NCI-H2081 treated with DMSO at 0.1 percent for 48 hours (cell line): ENCODE measurements at regions not wholly inside any gene's neighbourhood (a gene's known extent, or its start where the extent isn't known, plus 50 kb on each side); places are given as distances from the start of the nearest gene placed in this dataset.
"Not testable (repeated sequence)": the region's sequence is repeated elsewhere in the genome, so short reads cannot be mapped to it uniquely, and the experiment has no call there.

ENCODE experiments used
- DNase-seq: peaks from one replicate; lab custom pipeline; 2025; lab: John Stamatoyannopoulos, UW

GRCh38 chr12:31820832-31821231, 92.0 kb upstream of the AMN1 start:
- no peak for DNase-seq

DNA sequence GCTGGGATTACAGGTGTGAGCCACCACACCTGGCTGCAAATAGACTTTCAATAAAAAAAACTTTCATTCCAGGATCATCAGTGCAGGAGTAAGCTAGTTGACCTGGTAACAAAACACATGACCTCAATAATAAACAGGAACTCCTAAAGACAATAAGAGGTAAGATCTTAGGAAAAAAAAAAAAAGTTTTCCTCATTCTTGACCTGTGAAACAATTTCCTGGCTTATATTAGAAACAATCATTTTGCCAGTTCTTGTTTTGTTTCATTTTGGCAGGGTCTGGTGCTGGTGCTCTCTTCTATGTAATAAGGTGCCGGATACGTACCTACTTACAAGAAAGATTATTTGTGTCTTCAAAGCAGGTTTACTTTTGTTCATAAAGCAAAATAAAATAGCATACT, 90.6 kb upstream of the AMN1 start:
- DNase-seq = no peak

- no peak for DNase-seq
Measured at GRCh38 chr12:31818623-31819268, 89.9 kb upstream of the AMN1 start.

GRCh38 chr12:31817120-31817519, 88.3 kb upstream of the AMN1 start:
- no peak for DNase-seq

GRCh38 chr12:31815096-31815495, 86.3 kb upstream of the AMN1 start:
- DNase-seq = no peak

DNA sequence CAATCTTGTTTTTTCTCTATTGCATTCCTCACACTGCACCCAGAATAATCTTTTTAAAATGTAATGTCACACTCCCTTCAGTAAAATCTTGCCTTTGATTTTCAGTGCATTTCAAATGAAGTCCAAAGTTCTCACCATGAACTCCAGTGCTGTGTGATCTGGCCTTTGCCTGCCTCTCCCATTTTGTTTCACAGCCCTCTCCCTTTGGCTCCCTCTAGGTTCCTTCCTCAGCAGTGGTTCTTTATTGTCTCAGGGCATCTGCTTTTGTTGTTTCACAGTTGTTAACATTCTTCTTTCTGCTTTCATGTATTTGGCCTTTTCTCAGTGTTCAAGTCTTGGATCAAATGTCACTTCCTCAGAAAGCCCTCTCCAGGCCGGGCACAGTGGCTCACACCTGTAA, 84.5 kb upstream of the AMN1 start:
- DNase-seq = no peak

DNA sequence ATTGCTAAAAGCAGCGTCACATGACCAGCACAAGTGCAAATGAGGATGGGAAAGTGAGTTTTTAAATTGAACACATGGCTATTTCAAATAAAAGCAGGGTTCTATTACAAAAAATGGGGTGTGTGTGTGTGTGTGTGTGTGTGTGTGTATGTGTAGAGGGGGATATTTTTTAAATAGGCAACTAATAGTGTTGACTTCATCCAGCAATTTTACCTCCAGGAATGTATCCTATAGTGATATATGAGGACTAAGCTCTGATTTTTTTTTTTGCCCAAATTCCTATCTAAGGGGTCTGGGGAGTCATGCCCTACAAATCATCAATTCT, 78.9 kb upstream of the AMN1 start:
- no peak for DNase-seq

DNA sequence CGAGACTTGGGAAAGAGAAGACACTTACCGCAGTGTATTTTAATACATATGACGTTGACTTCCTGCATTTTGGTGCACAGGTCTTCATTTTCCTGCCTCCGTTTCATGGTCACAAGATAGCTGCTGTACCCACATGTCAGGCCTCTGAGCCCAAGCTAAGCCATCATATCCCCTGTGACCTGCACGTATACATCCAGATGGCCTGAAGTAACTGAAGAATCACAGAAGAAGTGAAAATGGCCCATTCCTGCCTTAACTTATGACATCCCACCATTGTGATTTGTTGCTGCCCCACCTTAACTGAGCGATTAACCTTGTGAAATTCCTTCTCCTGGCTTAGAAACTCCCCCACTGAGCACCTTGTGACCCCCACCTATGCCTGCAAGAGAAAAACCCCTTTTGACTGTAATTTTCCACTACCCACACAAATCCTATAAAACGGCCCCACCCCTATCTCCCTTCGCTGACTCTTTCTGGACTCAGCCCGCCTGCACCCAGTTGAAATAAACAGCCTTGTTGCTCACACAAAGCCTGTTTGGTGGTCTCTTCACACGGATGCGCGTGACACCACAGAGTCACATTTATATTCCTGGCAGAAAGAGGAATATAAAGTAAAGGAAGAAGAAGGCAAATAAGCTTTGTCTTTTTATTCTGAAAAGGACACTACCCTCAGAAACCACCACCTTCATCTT, 78.4 kb upstream of the AMN1 start:
- not testable (repeated sequence) for DNase-seq

DNA sequence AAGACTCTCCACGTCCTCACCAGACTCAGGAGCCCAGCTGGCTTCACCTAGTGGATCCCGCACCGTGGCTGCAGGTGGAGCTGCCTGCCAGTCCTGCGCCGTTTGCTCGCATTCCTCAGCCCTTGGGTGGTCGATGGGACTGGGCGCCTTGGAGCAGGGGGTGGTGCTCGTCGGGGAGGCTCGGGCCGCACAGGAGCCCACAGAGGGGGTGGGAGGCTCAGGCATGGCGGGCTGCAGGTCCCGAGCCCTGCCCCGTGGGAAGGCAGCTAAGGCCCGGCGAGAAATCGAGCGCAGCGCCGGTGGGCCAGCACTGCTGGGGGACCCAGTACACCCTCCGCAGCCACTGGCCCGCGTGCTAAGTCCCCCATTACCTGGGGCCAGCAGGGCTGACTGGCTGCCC, 76.9 kb upstream of the AMN1 start:
- DNase-seq = not testable (repeated sequence)

- DNase-seq = not testable (repeated sequence)
Measured at GRCh38 chr12:31804707-31805106, 75.9 kb upstream of the AMN1 start.

GRCh38 chr12:31804185-31804504, 75.3 kb upstream of the AMN1 start:
- DNase-seq = no peak

DNA sequence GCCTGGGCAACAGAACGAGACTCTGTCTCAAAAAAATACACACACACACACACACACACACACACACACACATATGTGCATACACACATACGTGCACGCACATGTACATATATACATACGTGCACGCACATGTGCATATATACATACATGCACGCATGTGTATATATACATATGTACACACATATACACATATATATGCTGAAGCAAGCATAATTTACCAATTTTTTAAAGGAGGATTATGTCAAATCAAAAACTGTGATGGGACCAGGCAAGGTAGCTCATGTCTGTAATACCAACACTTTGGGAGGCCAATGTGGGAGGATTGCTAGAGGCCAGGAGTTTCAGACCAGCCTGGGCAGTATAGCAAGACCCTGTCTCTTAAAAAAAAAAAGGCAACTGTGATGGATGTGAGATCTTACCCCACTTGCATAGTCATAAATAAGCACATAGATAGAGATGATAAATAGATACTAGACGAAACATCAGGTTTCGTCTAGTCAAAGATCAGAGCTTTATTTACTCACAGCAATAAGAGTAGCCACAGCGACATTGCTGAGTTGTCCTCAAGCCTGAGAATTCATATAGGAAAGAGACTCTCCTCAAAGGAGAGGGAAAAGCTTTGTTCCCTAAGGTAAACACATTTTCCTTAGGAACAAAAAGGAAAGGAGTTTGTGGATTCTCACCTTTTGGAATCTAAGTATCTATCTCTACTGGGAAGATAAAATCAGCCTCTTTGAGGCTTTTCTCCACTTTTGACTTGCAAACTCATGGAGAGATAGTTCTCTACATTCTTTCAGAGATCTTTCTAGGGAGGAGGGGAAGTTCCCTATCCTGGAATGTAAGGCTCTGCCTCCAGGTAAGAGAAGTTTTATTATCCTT, 74.7 kb upstream of the AMN1 start:
- no peak for DNase-seq

DNA sequence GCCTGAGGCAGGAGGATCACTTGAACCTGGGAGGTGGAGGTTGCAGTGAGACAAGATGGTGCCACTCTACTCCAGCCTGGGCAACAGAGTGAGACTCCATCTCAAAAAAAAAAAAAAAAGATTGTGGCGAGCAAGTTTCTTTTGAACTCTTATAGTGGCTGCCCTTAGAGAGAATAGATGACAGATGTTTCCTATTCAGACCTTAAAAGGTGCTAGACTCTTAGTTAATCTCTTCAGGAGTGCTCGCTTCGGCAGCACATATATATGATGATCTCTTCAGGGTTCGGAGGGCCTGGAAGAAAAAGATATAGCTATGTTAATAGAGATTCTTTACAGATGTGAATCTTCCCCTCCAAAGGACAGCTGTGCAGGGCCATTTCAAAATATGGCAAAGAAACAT, 73.1 kb upstream of the AMN1 start:
- no peak for DNase-seq

GRCh38 chr12:31797230-31797872, 68.5 kb upstream of the AMN1 start:
- no peak for DNase-seq

GRCh38 chr12:31796270-31796951, 67.6 kb upstream of the AMN1 start:
- DNase-seq = no peak

DNA sequence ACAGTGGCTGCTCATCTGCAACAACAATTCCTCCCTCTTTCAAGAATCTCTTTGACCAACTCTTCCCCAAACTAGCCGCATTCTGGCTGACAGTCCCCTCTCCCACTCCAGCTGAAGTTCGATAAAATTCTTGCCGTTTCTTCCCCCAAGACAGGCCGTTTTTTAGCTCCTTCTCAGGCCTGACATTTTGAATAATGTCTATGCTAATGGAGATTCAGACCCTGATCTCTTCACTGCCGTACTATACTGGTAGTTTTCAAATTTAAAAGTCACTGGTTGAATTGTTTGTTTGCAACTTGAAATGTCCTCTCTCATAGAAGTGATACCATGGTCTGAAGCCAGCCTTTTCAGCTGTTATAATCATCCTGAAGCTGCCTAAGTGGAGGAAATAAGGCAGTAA, 65.9 kb upstream of the AMN1 start:
- no peak for DNase-seq

DNA sequence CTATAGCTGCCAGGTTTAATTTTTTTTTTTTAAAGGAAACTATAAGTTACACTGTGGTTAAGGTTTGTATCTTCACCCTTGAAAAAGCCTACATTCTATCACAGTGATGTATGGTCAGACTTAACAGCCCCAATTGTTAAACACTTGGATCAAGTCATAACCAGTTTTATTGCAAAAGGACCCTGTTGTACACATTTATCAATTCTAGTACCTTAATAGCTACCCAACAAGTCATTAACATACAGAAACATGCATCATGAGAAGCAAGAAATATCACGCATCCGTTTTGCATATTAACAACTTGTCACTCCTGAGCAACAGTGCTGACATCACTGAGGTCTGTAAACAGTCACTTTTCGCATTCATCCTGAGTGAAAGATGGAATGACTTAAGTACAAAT, 62.4 kb upstream of the AMN1 start:
- DNase-seq = not testable (repeated sequence)

GRCh38 chr12:31790759-31791158, 61.9 kb upstream of the AMN1 start:
- DNase-seq = no peak

DNA sequence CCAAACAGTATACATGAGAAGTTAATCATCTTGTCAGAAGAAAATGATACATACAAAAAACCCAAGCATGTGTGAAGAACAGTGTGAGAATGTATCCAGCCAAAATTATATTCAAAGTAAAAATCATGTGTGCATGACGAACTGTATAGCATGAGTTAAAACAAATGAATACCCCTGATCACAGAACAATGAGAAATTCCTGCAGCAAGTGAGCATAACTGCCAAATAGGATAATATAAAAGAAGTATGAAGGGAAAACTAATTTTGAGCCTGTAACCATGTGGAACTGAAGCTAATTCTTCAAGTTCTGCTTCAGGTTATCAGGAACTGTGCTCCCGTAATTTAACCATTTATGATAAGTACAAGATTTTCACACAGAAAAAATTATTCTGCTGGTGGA, 56.5 kb upstream of the AMN1 start:
- DNase-seq = no peak

DNA sequence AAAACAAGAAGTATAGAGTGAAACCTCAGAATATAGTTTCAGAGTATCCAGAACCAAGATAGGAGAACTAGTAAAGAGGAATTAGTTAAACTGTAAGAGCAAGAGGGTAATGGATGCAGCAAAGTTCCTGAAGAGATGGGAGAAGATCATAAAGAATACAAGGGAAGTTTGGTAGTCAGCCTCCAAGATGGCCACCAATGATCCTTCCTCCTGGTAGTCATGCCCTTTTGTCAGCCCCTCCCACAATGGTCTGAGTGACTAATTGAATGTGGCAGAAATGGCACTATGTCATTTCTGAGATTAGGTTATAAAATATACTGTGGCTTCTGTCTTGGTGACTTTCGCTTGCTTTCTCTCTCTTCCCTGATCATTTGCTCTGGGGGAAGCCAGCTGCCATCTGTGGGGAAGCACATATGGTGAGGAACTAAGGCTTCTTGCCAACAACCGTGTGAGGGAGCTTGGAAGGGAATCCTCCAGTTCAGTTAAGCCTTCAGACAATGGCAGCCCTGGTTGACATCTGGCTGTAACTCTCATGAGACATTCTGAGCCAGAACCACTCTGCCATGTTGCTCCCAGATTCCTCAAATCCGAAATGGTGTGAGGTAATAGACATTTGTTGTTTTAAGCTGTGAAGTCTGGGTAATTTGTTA, 55.3 kb upstream of the AMN1 start:
- no peak for DNase-seq

DNA sequence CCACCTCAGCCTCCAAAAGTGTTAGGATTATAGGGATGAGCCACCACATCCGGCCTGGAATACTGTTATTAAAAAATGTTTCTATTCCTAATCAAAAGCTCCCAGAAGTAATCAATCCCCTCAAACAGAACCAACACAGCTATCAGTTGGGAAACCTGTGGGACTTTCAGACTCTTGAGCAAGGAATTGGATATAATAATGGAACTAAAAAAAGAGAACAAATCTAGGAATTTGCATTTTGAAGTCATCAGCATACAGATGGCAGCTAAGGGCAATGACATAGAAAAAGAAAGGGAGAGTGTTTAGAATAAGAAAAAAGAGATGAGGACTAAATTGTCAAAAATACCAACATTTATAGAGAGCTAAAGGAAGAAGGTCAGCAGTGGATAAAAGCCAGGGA, 54.7 kb upstream of the AMN1 start:
- DNase-seq = no peak
